HG03108 (cell line): ENCODE measurements at regions not wholly inside any gene's neighbourhood (a gene's known extent, or its start where the extent isn't known, plus 50 kb on each side); places are given as distances from the start of the nearest gene placed in this dataset.

Experiments used
- ATAC-seq: cut with Tn5 transposase; IDR thresholded peaks from one replicate; pipeline ENCODE4 v1.9.1; 2021; ENCODE audit warnings: moderate library complexity; ENCODE audit not compliant: unreplicated experiment

GRCh38 chr2:150626934-150627411, 139.5 kb upstream of the RND3 start:
- ATAC-seq = no peak

- no peak for ATAC-seq
Observed at GRCh38 chr2:150625741-150626140, 138.3 kb upstream of the RND3 start.

GRCh38 chr2:150625303-150625702, 137.8 kb upstream of the RND3 start:
- no peak for ATAC-seq

GRCh38 chr2:150624001-150624401, 136.5 kb upstream of the RND3 start:
- ATAC-seq = no peak

- no peak for ATAC-seq
Observed at GRCh38 chr2:150621526-150622213, 134.2 kb upstream of the RND3 start.

- no peak for ATAC-seq
Observed at GRCh38 chr2:150620855-150621254, 133.4 kb upstream of the RND3 start.

- ATAC-seq = no peak
Observed at GRCh38 chr2:150620416-150620815, 132.9 kb upstream of the RND3 start.

- no peak for ATAC-seq
Observed at GRCh38 chr2:150619607-150620330, 132.3 kb upstream of the RND3 start.

- no peak for ATAC-seq
Observed at GRCh38 chr2:150618245-150618895, 130.9 kb upstream of the RND3 start.

- no peak for ATAC-seq
Observed at GRCh38 chr2:150617351-150617978, 130.0 kb upstream of the RND3 start.

- ATAC-seq = no peak
Observed at GRCh38 chr2:150612957-150613710, 125.7 kb upstream of the RND3 start.

- no peak for ATAC-seq
Observed at GRCh38 chr2:150610670-150611279, 123.3 kb upstream of the RND3 start.

- no peak for ATAC-seq
Observed at GRCh38 chr2:150609831-150610582, 122.5 kb upstream of the RND3 start.

- no peak for ATAC-seq
Observed at GRCh38 chr2:150608341-150608740, 120.9 kb upstream of the RND3 start.

- ATAC-seq = no peak
Observed at GRCh38 chr2:150607390-150607811, 119.9 kb upstream of the RND3 start.

- ATAC-seq = no peak
Observed at GRCh38 chr2:150606380-150607060, 119.1 kb upstream of the RND3 start.

GRCh38 chr2:150605664-150606063, 118.2 kb upstream of the RND3 start:
- no peak for ATAC-seq

GRCh38 chr2:150601280-150602038, 114.0 kb upstream of the RND3 start:
- no peak for ATAC-seq
